GM23338 (cell line): ENCODE measurements at regions not wholly inside any gene's neighbourhood (a gene's known extent, or its start where the extent isn't known, plus 50 kb on each side); places are given as distances from the start of the nearest gene placed in this dataset.

Experiments used
- ATAC-seq: fragments of 200-7000 bp; cut with Tn5 transposase; 3 replicates; pipeline ENCODE4 v1.9.1; 2020
- DNase-seq: peaks from one replicate; pipeline ENCODE4 v3.0.0-alpha.2; 2015; ENCODE audit warnings: low spot score
- H2AFZ ChIP-seq: fragments of 200-600 bp; sonication (generic); 2 replicates; pipeline ENCODE4 v1.8.0; 2016; ENCODE audit warnings: antibody characterized with exemption, mild to moderate bottlenecking, moderate library complexity
- H3F3A ChIP-seq: fragments of 200-600 bp; sonication (generic); replicated peaks from 2 replicates; pipeline ENCODE4 v1.8.0; 2017; ENCODE audit warnings: antibody characterized with exemption, mixed run types, low read depth
- H3K27ac ChIP-seq: fragments of 200-600 bp; sonication (generic); 2 replicates; pipeline ENCODE4 v1.6.1; 2016; ENCODE audit warnings: low read depth
- H3K27me3 ChIP-seq: fragments of 200-600 bp; sonication (generic); 2 replicates; pipeline ENCODE4 v1.8.0; 2016; ENCODE audit warnings: mild to moderate bottlenecking, mixed run types, moderate library complexity; ENCODE audit not compliant: insufficient read depth
- H3K36me3 ChIP-seq: fragments of 200-600 bp; sonication (generic); 2 replicates; pipeline ENCODE4 v1.8.0; 2016; ENCODE audit warnings: mild to moderate bottlenecking; ENCODE audit not compliant: insufficient read depth
- H3K4me1 ChIP-seq: fragments of 200-600 bp; sonication (generic); 2 replicates; pipeline ENCODE4 v1.8.0; 2016; ENCODE audit warnings: mild to moderate bottlenecking, moderate library complexity; ENCODE audit not compliant: insufficient read depth
- H3K4me2 ChIP-seq: fragments of 200-600 bp; sonication (generic); 2 replicates; pipeline ENCODE4 v1.7.1; 2017; ENCODE audit warnings: mixed run types
- H3K4me3 ChIP-seq: fragments of 200-600 bp; sonication (generic); 2 replicates; pipeline ENCODE4 v1.6.1; 2016; ENCODE audit warnings: mixed run types
- H3K79me2 ChIP-seq: fragments of 200-600 bp; sonication (generic); replicated peaks from 2 replicates; pipeline ENCODE4 v1.8.0; 2017; ENCODE audit warnings: mild to moderate bottlenecking; ENCODE audit not compliant: insufficient read depth
- H3K9me2 ChIP-seq: fragments of 200-600 bp; sonication (generic); 2 replicates; pipeline ENCODE4 v1.8.0; 2017; ENCODE audit not compliant: insufficient read depth
- H4K20me1 ChIP-seq: fragments of 200-600 bp; sonication (generic); replicated peaks from 2 replicates; pipeline ENCODE4 v1.8.0; 2017; ENCODE audit warnings: mild to moderate bottlenecking; ENCODE audit not compliant: insufficient read depth
- H3K27ac Mint-ChIP-seq: 2 replicates; pipeline ENCODE4 v1.8.0; 2020; ENCODE audit warnings: inconsistent platforms, mild to moderate bottlenecking, moderate library complexity, mixed read lengths
- H3K27me3 Mint-ChIP-seq: 3 replicates; pipeline ENCODE4 v1.8.0; 2022; ENCODE audit warnings: low read depth, mild to moderate bottlenecking, moderate library complexity, mixed read lengths, inconsistent platforms; ENCODE audit not compliant: insufficient read depth, poor library complexity
- H3K36me3 Mint-ChIP-seq: 3 replicates; pipeline ENCODE4 v1.8.0; 2021; ENCODE audit warnings: low read depth, mild to moderate bottlenecking, inconsistent platforms, moderate library complexity, mixed read lengths
- H3K4me1 Mint-ChIP-seq: 3 replicates; pipeline ENCODE4 v1.8.0; 2020; ENCODE audit warnings: mild to moderate bottlenecking, inconsistent platforms, mixed read lengths
- H3K4me3 Mint-ChIP-seq: 3 replicates; pipeline ENCODE4 v1.8.0; 2021; ENCODE audit warnings: moderate library complexity, mild to moderate bottlenecking, inconsistent platforms, mixed read lengths
- H3K9me3 Mint-ChIP-seq: 3 replicates; pipeline ENCODE4 v1.8.0; 2020; ENCODE audit warnings: moderate library complexity, mild to moderate bottlenecking, inconsistent platforms, mixed read lengths
- CREB1 ChIP-seq: fragments of 250-450 bp; sonication (Bioruptor Pico); IDR thresholded peaks from 2 replicates; pipeline ENCODE4 v1.5.0; 2020; ENCODE audit warnings: low read depth, mild to moderate bottlenecking, moderate library complexity
- ETS1 ChIP-seq: IDR thresholded peaks from 2 replicates; pipeline ENCODE4 v1.6.1; 2016; ENCODE audit warnings: antibody characterized with exemption
- EZH2 ChIP-seq: fragments of 200-600 bp; sonication (generic); IDR thresholded peaks from one replicate; pipeline ENCODE4 v1.8.0; 2017; ENCODE audit warnings: antibody characterized with exemption, mild to moderate bottlenecking, low read depth; ENCODE audit not compliant: unreplicated experiment
- EZH2phosphoT487 ChIP-seq: fragments of 200-600 bp; sonication (generic); IDR thresholded peaks from one replicate; pipeline ENCODE4 v1.8.1; 2018; ENCODE audit warnings: antibody characterized with exemption; ENCODE audit not compliant: unreplicated experiment
- NANOG ChIP-seq: IDR thresholded peaks from 2 replicates; pipeline ENCODE4 v1.6.1; 2016; ENCODE audit warnings: antibody characterized with exemption, borderline replicate concordance
- POLR2AphosphoS5 ChIP-seq: IDR thresholded peaks from 2 replicates; pipeline ENCODE4 v1.6.1; 2016; ENCODE audit warnings: antibody characterized with exemption, low read depth
- REST ChIP-seq: IDR thresholded peaks from one replicate; pipeline ENCODE4 v1.6.1; 2018; ENCODE audit warnings: antibody characterized with exemption; ENCODE audit not compliant: unreplicated experiment
- STAT1 ChIP-seq: IDR thresholded peaks from one replicate; pipeline ENCODE4 v1.6.1; 2016; ENCODE audit warnings: antibody characterized with exemption; ENCODE audit not compliant: unreplicated experiment
- ZNF114 ChIP-seq: fragments of 250-450 bp; sonication (Bioruptor Pico); IDR thresholded peaks from 2 replicates; pipeline ENCODE4 v1.5.0; 2020; ENCODE audit warnings: mild to moderate bottlenecking, moderate library complexity
- ZNF331 ChIP-seq: fragments of 250-450 bp; sonication (Bioruptor Pico); IDR thresholded peaks from 2 replicates; pipeline ENCODE4 v1.5.0; 2020; ENCODE audit warnings: low read depth, mild to moderate bottlenecking, moderate library complexity

GRCh38 chr4:129358571-129358970, 262.6 kb downstream of the C4orf33 start:
- H3K36me3 Mint-ChIP-seq = peaks cover 2% of the 10 kb centered on the region; the same call in 1 of the 3 replicates
- H3K9me3 Mint-ChIP-seq = peaks cover 3% of the 10 kb centered on the region; the same call in 2 of the 3 replicates
- H3K4me1 ChIP-seq = no peaks in the 10 kb centered on the region; the same call in 1 of the 2 replicates
- H3K4me3 ChIP-seq = no peak overlapping the region
- H3K27ac ChIP-seq = no peak overlapping the region
- no peaks in the 10 kb centered on the region for H4K20me1 ChIP-seq
- no peak for ATAC-seq
- no peaks in the 10 kb centered on the region for H3F3A ChIP-seq
- no peak for DNase-seq
- H3K4me2 ChIP-seq = no peak overlapping the region
- H3K4me1 Mint-ChIP-seq = peaks cover 15% of the 10 kb centered on the region; the same call in 2 of the 3 replicates
- TF ChIP-seq REST (no peak), ETS1 (no peak), POLR2AphosphoS5 (no peak)
- H3K4me3 Mint-ChIP-seq = no peak overlapping the region
- no peak overlapping the region for H3K27ac Mint-ChIP-seq
- H3K79me2 ChIP-seq = no peaks in the 10 kb centered on the region
- H3K27me3 Mint-ChIP-seq = no peaks in the 10 kb centered on the region
- no peaks in the 10 kb centered on the region for H3K9me2 ChIP-seq
- H2AFZ ChIP-seq = no peak overlapping the region; the same call in 1 of the 2 replicates
- no peaks in the 10 kb centered on the region for H3K36me3 ChIP-seq
- no peaks in the 10 kb centered on the region for H3K27me3 ChIP-seq

- Histone ChIP-seq H3K79me2 (no peaks in the 10 kb centered on the region), H2AFZ (no peak overlapping the region), H3K9me2 (no peaks in the 10 kb centered on the region), H3K4me3 (no peak overlapping the region), H3K4me2 (no peak overlapping the region), H3K27me3 (no peaks in the 10 kb centered on the region), H3K4me1 (no peaks in the 10 kb centered on the region; the same call in 1 of the 2 replicates), H3K27ac (no peak overlapping the region), H3K36me3 (no peaks in the 10 kb centered on the region), H4K20me1 (no peaks in the 10 kb centered on the region), H3F3A (no peaks in the 10 kb centered on the region)
- DNase-seq = no peak
- no peak for ATAC-seq
- Mint-ChIP-seq H3K4me3 (no peak overlapping the region), H3K36me3 (peaks cover 2% of the 10 kb centered on the region; the same call in 1 of the 3 replicates), H3K4me1 (peaks cover 16% of the 10 kb centered on the region; the same call in 2 of the 3 replicates), H3K9me3 (peaks cover 3% of the 10 kb centered on the region; the same call in 2 of the 3 replicates), H3K27me3 (no peaks in the 10 kb centered on the region), H3K27ac (no peak overlapping the region)
- TF ChIP-seq NANOG (no peak), STAT1 (no peak), POLR2AphosphoS5 (no peak), ZNF114 (CRISPR knock-in tag) (no peak), EZH2phosphoT487 (no peak), EZH2 (no peak), CREB1 (CRISPR knock-in tag) (no peak), ETS1 (no peak), ZNF331 (CRISPR knock-in tag) (no peak), REST (no peak)
Observed at GRCh38 chr4:129359461-129359860, 263.5 kb downstream of the C4orf33 start.
